ENCODE measurements at regions not wholly inside any gene's neighbourhood (a gene's known extent, or its start where the extent isn't known, plus 50 kb on each side); places are given as distances from the start of the nearest gene placed in this dataset.

DNA sequence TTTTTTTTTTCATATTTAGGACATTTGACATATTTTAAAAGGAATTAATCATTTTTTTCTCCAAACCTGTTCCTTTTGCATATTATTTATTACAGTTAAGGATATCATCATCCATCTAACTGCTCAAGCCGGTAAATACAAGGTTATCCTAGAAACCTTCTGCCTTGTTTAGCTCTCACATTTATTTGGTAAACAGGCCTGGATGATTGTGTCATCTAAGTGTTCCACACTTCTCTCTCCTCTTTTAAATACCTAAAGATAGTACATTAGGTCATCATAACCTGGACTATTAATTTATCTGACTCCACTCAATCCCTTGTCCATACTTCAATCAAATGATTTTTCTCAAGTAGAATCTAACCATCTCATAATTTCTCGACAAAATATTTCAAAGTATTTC, 511.7 kb upstream of the KLHL1 start:
- TF ChIP-seq SPI1 (IDR thresholded peaks at IDR 0.05; ENCODE audit: low read depth, low read length) (no peak), POLR2AphosphoS5 (IDR thresholded peaks at IDR 0.05; ENCODE audit: low read depth, low read length) (no peak), POLR2A (IDR thresholded peaks at IDR 0.05; ENCODE audit: low read depth, low read length) (no peak), TAF1 (IDR thresholded peaks at IDR 0.05; ENCODE audit: low read depth, low read length) (no peak), PAX5 (IDR thresholded peaks at IDR 0.05; ENCODE audit: insufficient read depth, low read length, severe bottlenecking) (no peak)

All from GM12891 (cell line).